HPDE6-E6E7 (cell line): ENCODE measurements at regions not wholly inside any gene's neighbourhood (a gene's known extent, or its start where the extent isn't known, plus 50 kb on each side); places are given as distances from the start of the nearest gene placed in this dataset.

Experiments used
- DNase-seq: peaks from one replicate; pipeline ENCODE4 v3.0.0; 2011; ENCODE audit warnings: missing footprints; ENCODE audit errors: extremely low spot score

GRCh38 chr10:64505501-64505900 lies 984.3 kb downstream of the REEP3 start:
- no peak for DNase-seq

- DNase-seq: no peak
Measured at GRCh38 chr10:64506963-64507362, 985.8 kb downstream of the REEP3 start.

- DNase-seq: no peak
Measured at GRCh38 chr10:64507651-64508028, 986.4 kb downstream of the REEP3 start.

- DNase-seq: no peak
Measured at GRCh38 chr10:64508029-64508661, 986.9 kb downstream of the REEP3 start.

- no peak for DNase-seq
Measured at GRCh38 chr10:64515970-64516699, 994.9 kb downstream of the REEP3 start.

GRCh38 chr10:64518456-64518855 lies 997.3 kb downstream of the REEP3 start:
- DNase-seq: no peak

- DNase-seq: no peak
Measured at GRCh38 chr10:64519427-64519826, 998.2 kb downstream of the REEP3 start.

GRCh38 chr10:64519831-64520230 lies 998.6 kb downstream of the REEP3 start:
- no peak for DNase-seq

- DNase-seq: no peak
Measured at GRCh38 chr10:64523065-64523759, 1002.0 kb downstream of the REEP3 start.

- no peak for DNase-seq
Measured at GRCh38 chr10:64528294-64529002, 1007.2 kb downstream of the REEP3 start.

GRCh38 chr10:64529003-64529350 lies 1007.8 kb downstream of the REEP3 start:
- no peak for DNase-seq

GRCh38 chr10:64534616-64535015 lies 1013.4 kb downstream of the REEP3 start:
- DNase-seq: no peak

GRCh38 chr10:64535131-64535867 lies 1014.1 kb downstream of the REEP3 start:
- no peak for DNase-seq

GRCh38 chr10:64537112-64537511 lies 1015.9 kb downstream of the REEP3 start:
- no peak for DNase-seq

- no peak for DNase-seq
Measured at GRCh38 chr10:64537928-64538327, 1016.7 kb downstream of the REEP3 start.

GRCh38 chr10:64546073-64546472 lies 1024.9 kb downstream of the REEP3 start:
- DNase-seq: no peak

- no peak for DNase-seq
Measured at GRCh38 chr10:64547168-64547567, 1026.0 kb downstream of the REEP3 start.

- DNase-seq: no peak
Measured at GRCh38 chr10:64555666-64556065, 1034.5 kb downstream of the REEP3 start.

GRCh38 chr10:64558094-64558835 lies 1037.1 kb downstream of the REEP3 start:
- DNase-seq: no peak

GRCh38 chr10:64571056-64571455 lies 1049.9 kb downstream of the REEP3 start:
- DNase-seq: no peak
